Activated T-cell treated with anti-CD3 and anti-CD28 coated beads for 4 hours (primary cell): ENCODE measurements at regions not wholly inside any gene's neighbourhood (a gene's known extent, or its start where the extent isn't known, plus 50 kb on each side); places are given as distances from the start of the nearest gene placed in this dataset.

Experiments
- DNase-seq: peaks from one replicate; pipeline ENCODE4 v3.0.0-alpha.2; 2020

- DNase-seq, result no peak
Measured at GRCh38 chr3:113051787-113052186, 61.0 kb downstream of the GTPBP8 start.

- DNase-seq, result no peak
Measured at GRCh38 chr3:113053169-113053568, 62.4 kb downstream of the GTPBP8 start.

- DNase-seq, result no peak
Measured at GRCh38 chr3:113054552-113054951, 63.8 kb downstream of the GTPBP8 start.

GRCh38 chr3:113055201-113055600, 64.4 kb downstream of the GTPBP8 start:
- DNase-seq, result no peak

GRCh38 chr3:113055961-113056360, 65.2 kb downstream of the GTPBP8 start:
- no peak for DNase-seq

GRCh38 chr3:113057117-113057516, 66.3 kb downstream of the GTPBP8 start:
- no peak for DNase-seq

- DNase-seq, result no peak
Measured at GRCh38 chr3:113058188-113058587, 67.4 kb downstream of the GTPBP8 start.

GRCh38 chr3:113062705-113063104, 71.9 kb downstream of the GTPBP8 start:
- DNase-seq, result no peak

GRCh38 chr3:113063126-113063894, 72.5 kb downstream of the GTPBP8 start:
- DNase-seq, result no peak

GRCh38 chr3:113064183-113064582, 73.4 kb downstream of the GTPBP8 start:
- DNase-seq, result no peak

GRCh38 chr3:113065336-113065735, 74.6 kb downstream of the GTPBP8 start:
- no peak for DNase-seq

GRCh38 chr3:113070072-113070640, 79.4 kb downstream of the GTPBP8 start:
- DNase-seq, result no peak

- no peak for DNase-seq
Measured at GRCh38 chr3:113070681-113071113, 79.9 kb downstream of the GTPBP8 start.

GRCh38 chr3:113075588-113075987, 84.8 kb downstream of the GTPBP8 start:
- DNase-seq, result no peak

- DNase-seq, result no peak
Measured at GRCh38 chr3:113079218-113079961, 88.6 kb downstream of the GTPBP8 start.

- DNase-seq, result no peak
Measured at GRCh38 chr3:113084777-113085176, 94.0 kb downstream of the GTPBP8 start.

GRCh38 chr3:113086560-113087461, 96.0 kb downstream of the GTPBP8 start:
- no peak for DNase-seq

GRCh38 chr3:113088616-113089015, 97.8 kb downstream of the GTPBP8 start:
- no peak for DNase-seq

- no peak for DNase-seq
Measured at GRCh38 chr3:113091417-113091816, 100.6 kb downstream of the GTPBP8 start.

- DNase-seq, result no peak
Measured at GRCh38 chr3:113092746-113093145, 102.0 kb downstream of the GTPBP8 start.

GRCh38 chr3:113094337-113095221, 103.8 kb downstream of the GTPBP8 start:
- no peak for DNase-seq
